ENCODE measurements at regions not wholly inside any gene's neighbourhood (a gene's known extent, or its start where the extent isn't known, plus 50 kb on each side); places are given as distances from the start of the nearest gene placed in this dataset.
"Not testable (repeated sequence)": the region's sequence is repeated elsewhere in the genome, so short reads cannot be mapped to it uniquely, and the experiment has no call there.

- not testable (repeated sequence) for TF ChIP-seq CTCF, POLR2AphosphoS5, POLR2A, EP300 (IDR thresholded peaks at IDR 0.05)
These were observed 70.2 kb upstream of the TNK2 start for GRCh38 chr3:195978585-195978984.
